ENCODE measurements at regions not wholly inside any gene's neighbourhood (a gene's known extent, or its start where the extent isn't known, plus 50 kb on each side); places are given as distances from the start of the nearest gene placed in this dataset.

DNA sequence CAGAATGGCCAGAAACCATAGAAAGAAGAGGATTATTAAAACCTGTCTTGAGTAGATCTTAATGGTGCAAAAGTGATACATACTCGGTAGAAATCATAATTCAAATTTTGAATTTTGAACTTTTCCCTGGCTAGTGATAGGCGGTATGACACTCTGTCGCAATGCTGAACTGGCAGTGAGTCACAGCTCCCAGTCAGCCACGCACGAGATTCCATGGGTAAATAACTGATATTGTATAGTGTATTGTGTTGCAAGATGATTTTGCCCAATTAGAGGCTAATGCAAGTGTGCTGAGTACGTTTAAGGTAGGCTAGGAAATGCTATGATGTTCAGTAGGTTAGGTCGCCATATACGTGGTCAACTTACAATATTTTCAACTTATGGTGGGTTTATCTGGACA, 207.0 kb downstream of the SIPA1L2 start:
- DNase-seq (no peak), ATAC-seq (no peak)
- intact Hi-C loops (cut with DNase I) = loop anchor here in 2 of 10 donors (10.0 kb wide), 2 partner anchors 108 to 558 kb away; no protein-coding TSS in a partner anchor
- TF ChIP-seq, protein P1, sequence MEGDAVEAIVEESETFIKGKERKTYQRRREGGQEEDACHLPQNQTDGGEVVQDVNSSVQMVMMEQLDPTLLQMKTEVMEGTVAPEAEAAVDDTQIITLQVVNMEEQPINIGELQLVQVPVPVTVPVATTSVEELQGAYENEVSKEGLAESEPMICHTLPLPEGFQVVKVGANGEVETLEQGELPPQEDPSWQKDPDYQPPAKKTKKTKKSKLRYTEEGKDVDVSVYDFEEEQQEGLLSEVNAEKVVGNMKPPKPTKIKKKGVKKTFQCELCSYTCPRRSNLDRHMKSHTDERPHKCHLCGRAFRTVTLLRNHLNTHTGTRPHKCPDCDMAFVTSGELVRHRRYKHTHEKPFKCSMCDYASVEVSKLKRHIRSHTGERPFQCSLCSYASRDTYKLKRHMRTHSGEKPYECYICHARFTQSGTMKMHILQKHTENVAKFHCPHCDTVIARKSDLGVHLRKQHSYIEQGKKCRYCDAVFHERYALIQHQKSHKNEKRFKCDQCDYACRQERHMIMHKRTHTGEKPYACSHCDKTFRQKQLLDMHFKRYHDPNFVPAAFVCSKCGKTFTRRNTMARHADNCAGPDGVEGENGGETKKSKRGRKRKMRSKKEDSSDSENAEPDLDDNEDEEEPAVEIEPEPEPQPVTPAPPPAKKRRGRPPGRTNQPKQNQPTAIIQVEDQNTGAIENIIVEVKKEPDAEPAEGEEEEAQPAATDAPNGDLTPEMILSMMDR (IDR thresholded peaks at IDR 0.05) = no peak
- 95 to 96% methylated on average over 8 of the region's 8 CpGs for WGBS, 2 donors
- Histone ChIP-seq H3K9me3 (no peaks in the 10 kb centered on the region), H3K27ac (no peak overlapping the region), H3K4me1 (peaks cover 0 to 17% (median 6%) of the 10 kb centered on the region in 9 donors), H3K4me3 (no peak overlapping the region), H3K36me3 (peaks cover 0 to 100% (median 35%) of the 10 kb centered on the region in 9 donors), H3K27me3 (no peaks in the 10 kb centered on the region)

DNA sequence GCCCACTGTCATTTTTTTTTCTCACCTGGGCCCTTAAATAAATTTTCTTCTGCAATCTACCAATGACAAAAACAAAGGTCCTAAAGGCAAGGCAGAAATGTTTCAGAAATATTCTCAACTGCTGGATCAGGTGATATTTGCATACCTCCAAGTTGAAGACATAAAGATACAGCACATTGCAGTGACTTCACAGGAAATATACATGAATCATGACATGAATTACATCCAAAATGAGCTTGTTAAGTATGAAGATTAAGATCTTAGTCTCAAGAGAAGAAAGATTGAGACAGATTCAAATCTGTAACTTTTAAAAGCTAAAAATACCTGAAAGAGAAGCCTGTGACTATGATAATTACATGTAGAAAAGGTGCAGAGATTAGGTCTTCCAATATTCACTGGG, 207.8 kb downstream of the SIPA1L2 start:
- Histone ChIP-seq H3K27me3 (no peaks in the 10 kb centered on the region), H3K4me3 (no peak overlapping the region), H3K4me1 (peaks cover 0 to 9% (median under 1%) of the 10 kb centered on the region in 9 donors), H3K9me3 (no peaks in the 10 kb centered on the region), H3K36me3 (peaks cover 0 to 100% (median 35%) of the 10 kb centered on the region in 9 donors), H3K27ac (no peak overlapping the region)
- TF ChIP-seq, protein P1 (IDR thresholded peaks at IDR 0.05) = no peak
- DNase-seq = no peak
- intact Hi-C loops (cut with DNase I) = loop anchor here in 2 of 10 donors (10.0 kb wide), 2 partner anchors 107 to 557 kb away; no protein-coding TSS in a partner anchor
- ATAC-seq = no peak

DNA sequence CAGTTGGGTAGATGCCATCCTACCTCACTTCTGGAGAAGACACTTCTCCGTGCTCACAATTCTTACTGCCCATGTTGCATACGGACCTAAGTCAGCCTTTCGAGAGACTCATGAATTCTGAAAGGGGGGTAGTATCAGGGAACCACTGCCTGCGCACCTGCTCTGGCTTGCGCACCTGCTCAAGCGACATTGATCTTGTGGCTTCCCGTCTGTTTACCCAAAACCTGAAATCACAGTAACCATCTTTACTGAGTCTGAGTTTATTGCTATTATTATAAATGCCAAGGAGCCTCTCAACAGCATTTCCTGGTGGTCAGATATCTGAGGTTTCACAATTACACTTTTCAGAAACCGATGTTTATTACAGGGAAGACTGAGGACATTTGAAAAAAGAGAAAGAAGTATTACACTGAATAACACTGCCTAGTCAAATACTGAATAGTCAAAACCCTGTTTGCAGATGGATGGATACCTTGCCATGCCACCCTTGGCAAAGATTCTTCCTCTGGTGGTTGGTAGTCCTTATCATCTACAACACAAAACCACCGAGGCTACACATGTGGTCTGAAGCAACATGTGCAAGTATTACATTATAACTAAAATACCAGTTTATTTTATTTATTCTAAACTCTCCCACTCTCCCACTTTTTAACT, 208.7 kb downstream of the SIPA1L2 start:
- intact Hi-C loops (cut with DNase I) = loop anchor here in 2 of 10 donors (10.0 kb wide), 2 partner anchors 106 to 556 kb away; no protein-coding TSS in a partner anchor
- TF ChIP-seq, protein P1 (IDR thresholded peaks at IDR 0.05) = no peak
- H3K27ac ChIP-seq = no peak overlapping the region
- WGBS, 2 donors = 90 to 93% methylated on average over 9 of the region's 9 CpGs
- no peaks in the 10 kb centered on the region for H3K9me3 ChIP-seq
- ATAC-seq (no peak), DNase-seq (no peak)
- no peaks in the 10 kb centered on the region for H3K27me3 ChIP-seq
- peaks cover 0 to 1% (median 0%) of the 10 kb centered on the region in 9 donors for H3K4me1 ChIP-seq
- H3K36me3 ChIP-seq = peaks cover 0 to 100% (median 33%) of the 10 kb centered on the region in 9 donors
- no peak overlapping the region for H3K4me3 ChIP-seq

DNA sequence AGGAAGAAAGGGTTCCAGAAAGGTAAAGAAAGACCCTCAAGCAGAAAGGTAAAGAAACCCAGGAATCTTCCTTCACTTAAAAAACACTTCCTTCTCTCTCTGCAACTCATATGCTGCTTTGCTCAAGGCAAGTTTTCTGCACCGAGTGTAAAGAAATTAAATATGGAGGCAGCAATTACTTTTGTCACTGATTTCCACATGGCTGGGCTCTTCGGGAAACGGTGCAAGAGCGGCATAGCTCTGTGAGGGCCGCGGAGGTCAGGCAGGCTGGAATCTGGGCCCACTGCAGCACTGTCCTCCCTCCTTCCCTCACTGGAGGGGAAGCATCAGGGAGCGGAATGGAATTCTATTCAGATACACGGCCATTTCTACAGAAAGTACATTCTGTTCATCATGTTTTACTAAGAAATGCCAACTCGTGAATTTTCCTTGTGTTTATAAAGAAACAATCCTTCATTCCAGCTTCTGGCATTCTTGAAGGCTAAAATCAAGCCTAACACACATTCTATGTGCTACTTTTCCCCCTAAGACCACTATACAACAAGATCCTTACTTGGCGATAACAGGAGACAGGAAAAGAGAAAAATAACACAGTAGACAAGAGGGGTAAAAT, 212.2 kb downstream of the SIPA1L2 start:
- DNase-seq (no peak), ATAC-seq (no peak)
- intact Hi-C loops (cut with DNase I) = no loop called here
- Histone ChIP-seq H3K36me3 (peaks cover 0 to 96% (median 36%) of the 10 kb centered on the region in 9 donors), H3K4me1 (peaks cover 0 to 4% (median 0%) of the 10 kb centered on the region in 9 donors), H3K9me3 (no peaks in the 10 kb centered on the region), H3K27ac (no peak overlapping the region), H3K27me3 (no peaks in the 10 kb centered on the region), H3K4me3 (no peak overlapping the region)
- WGBS, 2 donors = 88 to 91% methylated on average over 10 of the region's 10 CpGs
- TF ChIP-seq, protein P1 (IDR thresholded peaks at IDR 0.05) = no peak
